Endothelial cell (in vitro differentiated cells): ENCODE measurements at regions not wholly inside any gene's neighbourhood (a gene's known extent, or its start where the extent isn't known, plus 50 kb on each side); places are given as distances from the start of the nearest gene placed in this dataset.
"Not testable (repeated sequence)": the region's sequence is repeated elsewhere in the genome, so short reads cannot be mapped to it uniquely, and the experiment has no call there.

Experiments
- DNase-seq: peaks from one replicate; pipeline ENCODE4 v3.0.0; 2021; ENCODE audit warnings: low spot score
- H3K27ac Mint-ChIP-seq: one replicate; pipeline ENCODE4 v1.8.0; 2021; ENCODE audit warnings: mixed read lengths, inconsistent platforms; ENCODE audit not compliant: unreplicated experiment
- H3K27me3 Mint-ChIP-seq: one replicate; pipeline ENCODE4 v1.8.0; 2021; ENCODE audit warnings: mild to moderate bottlenecking, moderate library complexity, mixed read lengths, inconsistent platforms; ENCODE audit not compliant: unreplicated experiment
- H3K36me3 Mint-ChIP-seq: one replicate; pipeline ENCODE4 v1.8.0; 2021; ENCODE audit warnings: mild to moderate bottlenecking, low read depth, mixed read lengths, inconsistent platforms; ENCODE audit not compliant: unreplicated experiment
- H3K4me1 Mint-ChIP-seq: one replicate; pipeline ENCODE4 v1.8.0; 2021; ENCODE audit warnings: mild to moderate bottlenecking, mixed read lengths, inconsistent platforms; ENCODE audit not compliant: unreplicated experiment
- H3K4me3 Mint-ChIP-seq: one replicate; pipeline ENCODE4 v1.8.0; 2021; ENCODE audit warnings: mild to moderate bottlenecking, mixed read lengths, inconsistent platforms; ENCODE audit not compliant: unreplicated experiment
- H3K9me3 Mint-ChIP-seq: one replicate; pipeline ENCODE4 v1.8.0; 2021; ENCODE audit warnings: mixed read lengths, inconsistent platforms; ENCODE audit not compliant: unreplicated experiment
- TF ChIP-seq, protein P1 (sequence below): fragments of 200-600 bp; sonication (generic); IDR thresholded peaks from one replicate; pipeline ENCODE4 v1.5.0; 2021; ENCODE audit warnings: antibody characterized with exemption; ENCODE audit not compliant: unreplicated experiment

DNA sequence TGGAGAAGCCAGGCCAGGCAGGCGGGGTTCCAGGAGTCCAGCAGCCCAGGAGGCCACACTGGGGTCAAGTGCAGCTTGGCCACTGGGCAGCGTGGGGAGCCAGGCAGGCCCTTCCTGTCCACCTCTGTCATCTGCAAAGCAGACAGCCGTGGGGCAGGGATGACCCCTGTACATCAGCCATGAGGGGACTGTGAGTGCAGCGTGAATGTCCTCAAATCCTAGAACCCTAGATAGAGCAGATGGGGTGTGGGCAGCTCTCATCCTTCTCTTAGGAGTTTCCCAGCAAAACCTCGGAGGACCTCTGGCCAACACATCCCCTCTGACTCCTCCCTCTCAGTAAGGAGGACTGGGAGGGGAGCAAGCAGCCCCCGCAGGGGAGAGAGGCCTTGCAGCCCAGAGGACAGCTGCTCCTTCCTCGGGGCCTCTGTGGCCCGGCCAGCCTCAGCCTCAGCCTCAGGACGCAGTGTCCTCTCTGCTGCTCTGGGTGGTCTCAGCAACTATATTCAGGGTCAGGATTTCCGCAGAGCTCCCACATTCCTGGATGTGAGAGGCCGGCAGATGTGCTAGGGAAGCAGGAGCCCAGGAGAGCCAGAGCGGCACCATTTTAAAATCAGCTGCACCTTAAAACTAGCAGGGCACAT lies 820.5 kb downstream of the BRD1 start:
- Mint-ChIP-seq H3K9me3 (peaks cover 4% of the 10 kb centered on the region), H3K27me3 (peaks cover 10% of the 10 kb centered on the region), H3K27ac (no peak overlapping the region), H3K36me3 (no peaks in the 10 kb centered on the region), H3K4me3 (no peak overlapping the region), H3K4me1 (no peaks in the 10 kb centered on the region)
- TF ChIP-seq, protein P1, sequence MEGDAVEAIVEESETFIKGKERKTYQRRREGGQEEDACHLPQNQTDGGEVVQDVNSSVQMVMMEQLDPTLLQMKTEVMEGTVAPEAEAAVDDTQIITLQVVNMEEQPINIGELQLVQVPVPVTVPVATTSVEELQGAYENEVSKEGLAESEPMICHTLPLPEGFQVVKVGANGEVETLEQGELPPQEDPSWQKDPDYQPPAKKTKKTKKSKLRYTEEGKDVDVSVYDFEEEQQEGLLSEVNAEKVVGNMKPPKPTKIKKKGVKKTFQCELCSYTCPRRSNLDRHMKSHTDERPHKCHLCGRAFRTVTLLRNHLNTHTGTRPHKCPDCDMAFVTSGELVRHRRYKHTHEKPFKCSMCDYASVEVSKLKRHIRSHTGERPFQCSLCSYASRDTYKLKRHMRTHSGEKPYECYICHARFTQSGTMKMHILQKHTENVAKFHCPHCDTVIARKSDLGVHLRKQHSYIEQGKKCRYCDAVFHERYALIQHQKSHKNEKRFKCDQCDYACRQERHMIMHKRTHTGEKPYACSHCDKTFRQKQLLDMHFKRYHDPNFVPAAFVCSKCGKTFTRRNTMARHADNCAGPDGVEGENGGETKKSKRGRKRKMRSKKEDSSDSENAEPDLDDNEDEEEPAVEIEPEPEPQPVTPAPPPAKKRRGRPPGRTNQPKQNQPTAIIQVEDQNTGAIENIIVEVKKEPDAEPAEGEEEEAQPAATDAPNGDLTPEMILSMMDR: no peak
- DNase-seq: no peak

DNA sequence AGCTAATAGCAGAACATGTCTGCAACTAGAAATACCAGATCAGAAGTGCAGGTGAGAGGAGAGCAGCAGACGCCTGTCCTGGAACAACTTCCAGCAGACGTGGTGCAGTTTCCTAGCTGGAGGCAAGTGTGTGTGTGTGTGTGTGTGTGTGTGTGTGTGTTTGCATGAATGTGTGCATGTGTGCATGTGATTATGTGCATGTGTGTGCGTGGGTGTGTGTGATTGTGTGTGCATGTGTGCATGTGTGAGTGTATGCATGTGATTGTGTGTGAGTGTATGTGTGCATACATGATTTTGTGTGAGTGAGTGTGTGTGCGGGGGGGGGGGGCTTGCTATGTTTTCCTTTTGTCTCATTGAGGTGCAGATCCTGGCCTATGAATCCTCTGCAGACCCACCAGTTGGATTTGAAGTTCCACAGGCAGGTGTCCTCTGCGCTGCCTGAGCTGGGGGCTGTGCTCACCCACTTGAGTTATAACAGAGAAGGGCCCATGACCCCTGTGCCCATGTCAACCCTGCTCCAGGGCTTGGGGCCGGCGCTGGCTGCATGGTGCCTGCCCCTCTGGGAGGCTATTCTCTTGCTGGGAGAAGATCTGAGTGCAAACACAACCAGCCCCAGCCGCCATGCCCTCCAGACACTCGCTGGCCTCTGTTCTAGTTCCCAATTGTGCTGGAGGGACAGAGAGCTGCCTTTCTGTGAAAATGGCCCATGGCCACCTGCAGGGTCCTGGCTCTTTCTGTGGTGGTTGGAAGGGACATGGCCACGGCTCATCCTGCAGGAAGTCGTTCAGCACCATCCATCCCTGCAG lies 821.3 kb downstream of the BRD1 start:
- Mint-ChIP-seq H3K36me3 (no peaks in the 10 kb centered on the region), H3K27ac (no peak overlapping the region), H3K4me3 (no peak overlapping the region), H3K9me3 (peaks cover 4% of the 10 kb centered on the region), H3K4me1 (no peaks in the 10 kb centered on the region), H3K27me3 (peaks cover 7% of the 10 kb centered on the region)
- TF ChIP-seq, protein P1: no peak
- DNase-seq: no peak

DNA sequence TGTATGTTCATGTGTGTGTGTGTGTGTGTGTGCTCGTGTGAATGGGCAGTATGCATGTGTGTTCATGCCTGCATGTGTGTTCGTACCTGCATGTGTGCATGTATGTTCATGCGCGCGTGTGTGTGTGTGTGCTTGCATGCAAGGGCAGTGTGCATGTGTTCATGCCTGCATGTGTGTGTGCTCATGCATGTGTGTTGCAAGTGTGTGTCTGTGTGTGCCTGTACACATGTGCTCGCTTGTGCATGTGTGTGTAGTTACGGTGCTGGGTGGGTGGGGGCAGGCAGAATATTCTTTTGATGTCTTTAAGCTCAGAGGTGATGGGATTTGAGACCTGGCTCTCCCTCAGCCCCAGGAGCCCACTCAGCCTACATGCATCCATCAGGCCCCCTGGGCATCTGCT lies 822.1 kb downstream of the BRD1 start:
- H3K27ac Mint-ChIP-seq: no peak overlapping the region
- no peaks in the 10 kb centered on the region for H3K36me3 Mint-ChIP-seq
- TF ChIP-seq, protein P1: no peak
- no peak for DNase-seq
- peaks cover 7% of the 10 kb centered on the region for H3K27me3 Mint-ChIP-seq
- no peak overlapping the region for H3K4me3 Mint-ChIP-seq
- H3K4me1 Mint-ChIP-seq: no peaks in the 10 kb centered on the region
- H3K9me3 Mint-ChIP-seq: peaks cover 4% of the 10 kb centered on the region

DNA sequence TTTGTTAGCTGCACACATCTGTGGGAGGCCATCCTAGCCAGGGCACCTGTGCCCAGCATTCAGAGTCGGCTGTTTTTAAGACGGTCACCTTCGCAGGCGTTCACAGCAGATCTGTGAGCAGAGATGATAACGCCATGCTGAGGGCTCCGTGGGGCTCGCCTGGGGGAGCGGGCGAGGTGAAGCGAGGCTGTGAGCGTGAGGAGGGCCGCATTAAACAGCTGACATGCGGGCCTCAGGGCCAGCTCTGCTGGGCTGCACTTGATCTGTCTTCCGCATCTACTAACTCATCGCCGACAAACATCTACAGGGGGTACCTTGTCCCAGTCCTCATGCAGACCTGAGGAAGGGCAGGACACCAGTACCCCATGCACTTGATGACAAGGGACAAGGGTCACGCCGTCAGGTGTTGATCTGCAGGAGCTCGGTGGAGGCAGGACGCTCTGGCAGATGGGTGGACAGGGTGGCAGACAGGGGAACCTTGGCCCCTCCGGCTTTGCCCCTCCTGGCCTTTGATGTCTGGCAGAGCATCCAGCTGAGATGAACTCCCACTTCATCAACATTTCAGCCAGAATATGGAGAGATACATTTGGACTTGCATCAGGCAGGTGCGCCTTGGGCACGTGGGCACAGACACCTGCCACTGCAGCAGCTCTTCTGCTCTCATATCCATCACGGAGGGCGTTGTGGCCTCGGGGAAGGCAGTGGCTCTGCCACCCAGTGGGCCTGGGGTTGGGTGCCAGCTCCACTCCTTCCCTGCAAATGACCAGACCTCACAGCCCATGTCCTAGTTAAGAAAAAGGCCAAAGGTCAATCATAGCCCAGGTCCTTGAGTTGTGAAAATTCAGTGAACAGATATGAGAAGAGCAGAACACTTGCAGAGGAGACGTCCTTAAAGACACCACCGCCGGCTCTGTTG lies 822.9 kb downstream of the BRD1 start:
- Mint-ChIP-seq H3K36me3 (no peaks in the 10 kb centered on the region), H3K27me3 (peaks cover 7% of the 10 kb centered on the region), H3K9me3 (peaks cover 4% of the 10 kb centered on the region), H3K4me1 (no peaks in the 10 kb centered on the region), H3K4me3 (no peak overlapping the region), H3K27ac (no peak overlapping the region)
- DNase-seq: no peak
- TF ChIP-seq, protein P1: no peak

DNA sequence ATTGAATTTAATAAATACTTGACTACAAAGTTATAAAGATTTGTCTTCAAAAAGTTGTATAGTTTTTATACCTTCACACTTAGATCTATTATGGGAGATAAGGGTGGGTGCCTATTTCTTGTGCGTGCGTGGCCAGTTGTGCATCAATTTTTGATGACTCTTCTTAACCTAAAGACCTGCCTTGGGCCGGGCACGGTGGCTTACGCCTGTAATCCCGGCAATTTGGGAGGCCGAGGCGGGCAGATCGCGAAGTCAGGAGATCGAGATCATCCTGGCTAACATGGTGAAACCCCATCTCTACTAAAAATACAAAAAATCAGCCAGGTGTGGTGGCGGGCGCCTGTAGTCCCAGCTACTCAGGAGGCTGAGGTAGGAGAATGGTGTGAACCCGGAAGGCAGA lies 830.1 kb downstream of the BRD1 start:
- H3K36me3 Mint-ChIP-seq, H3K27ac Mint-ChIP-seq, H3K9me3 Mint-ChIP-seq, H3K27me3 Mint-ChIP-seq, H3K4me1 Mint-ChIP-seq, DNase-seq, H3K4me3 Mint-ChIP-seq: not testable (repeated sequence)
